C4-2B (cell line): ENCODE measurements at regions not wholly inside any gene's neighbourhood (a gene's known extent, or its start where the extent isn't known, plus 50 kb on each side); places are given as distances from the start of the nearest gene placed in this dataset.

Experiments used
- H3K27ac ChIP-seq: fragments of 450-650 bp; 2 replicates; pipeline ENCODE4 v1.5.1; 2017
- CTCF ChIP-seq: fragments of 450-650 bp; conservative IDR thresholded peaks from 2 replicates; pipeline ENCODE4 v1.5.1; 2017; ENCODE audit warnings: mild to moderate bottlenecking
- ZFX ChIP-seq: fragments of 450-650 bp; IDR thresholded peaks from 2 replicates; pipeline ENCODE4 v1.6.1; 2017

GRCh38 chr1:5563861-5564577 is 428.2 kb downstream of the NPHP4 start:
- H3K27ac ChIP-seq: no peak overlapping the region
- no peak for TF ChIP-seq CTCF
- no peak for TF ChIP-seq ZFX

GRCh38 chr1:5562769-5563168 is 429.5 kb downstream of the NPHP4 start:
- no peak for TF ChIP-seq ZFX
- TF ChIP-seq CTCF: no peak
- no peak overlapping the region for H3K27ac ChIP-seq

GRCh38 chr1:5562331-5562730 is 429.9 kb downstream of the NPHP4 start:
- no peak overlapping the region for H3K27ac ChIP-seq
- TF ChIP-seq ZFX: no peak

GRCh38 chr1:5559078-5559477 is 433.1 kb downstream of the NPHP4 start:
- H3K27ac ChIP-seq: no peak overlapping the region
- TF ChIP-seq ZFX: no peak

GRCh38 chr1:5555853-5556252 is 436.4 kb downstream of the NPHP4 start:
- TF ChIP-seq ZFX (no peak), CTCF (no peak)
- H3K27ac ChIP-seq: no peak overlapping the region

- TF ChIP-seq CTCF (no peak), ZFX (no peak)
- no peak overlapping the region for H3K27ac ChIP-seq
These were observed 437.4 kb downstream of the NPHP4 start for GRCh38 chr1:5554784-5555183.

- TF ChIP-seq ZFX: no peak
- TF ChIP-seq CTCF: no peak
- H3K27ac ChIP-seq: no peak overlapping the region
These were observed 438.1 kb downstream of the NPHP4 start for GRCh38 chr1:5554111-5554510.

- TF ChIP-seq CTCF (no peak), ZFX (no peak)
- H3K27ac ChIP-seq: no peak overlapping the region
These were observed 439.3 kb downstream of the NPHP4 start for GRCh38 chr1:5552787-5553484.
